K562 (cell line): ENCODE measurements at regions not wholly inside any gene's neighbourhood (a gene's known extent, or its start where the extent isn't known, plus 50 kb on each side); places are given as distances from the start of the nearest gene placed in this dataset.
"Not testable (repeated sequence)": the region's sequence is repeated elsewhere in the genome, so short reads cannot be mapped to it uniquely, and the experiment has no call there.

Experiments
- AFF4 ChIP-seq: sonication (generic); formaldehyde crosslinking; IDR thresholded peaks from 2 replicates; pipeline ENCODE4 v1.8.0; 2023; ENCODE audit warnings: mild to moderate bottlenecking, missing genetic modification reagents
- ATF2 ChIP-seq: sonication (generic); formaldehyde crosslinking; IDR thresholded peaks from 2 replicates; pipeline ENCODE4 v1.8.1; 2022; ENCODE audit warnings: missing genetic modification reagents
- DNMT1 ChIP-seq: fragments of 450-650 bp; IDR thresholded peaks from 2 replicates; pipeline ENCODE4 v1.6.1; 2016; ENCODE audit warnings: antibody characterized with exemption, mild to moderate bottlenecking
- HBP1 ChIP-seq: fragments of 450-650 bp; formaldehyde crosslinking; IDR thresholded peaks from 2 replicates; pipeline ENCODE4 v1.4.0; 2022; ENCODE audit warnings: missing genetic modification characterization
- MAFG ChIP-seq: fragments of 450-650 bp; conservative IDR thresholded peaks from 2 replicates; pipeline ENCODE4 v1.6.1; 2016; ENCODE audit warnings: missing genetic modification characterization, missing compliant biosample characterization
- MAX ChIP-seq: sonication (generic); formaldehyde crosslinking; IDR thresholded peaks from 2 replicates; pipeline ENCODE4 v1.9.0; 2022; ENCODE audit warnings: mild to moderate bottlenecking, missing genetic modification reagents
- NFRKB ChIP-seq: fragments of 450-650 bp; IDR thresholded peaks from 2 replicates; pipeline ENCODE4 v1.6.1; 2016; ENCODE audit warnings: low read depth
- POLR2A ChIP-seq: fragments of 450-650 bp; conservative IDR thresholded peaks from 2 replicates; pipeline ENCODE4 v1.6.1; 2016
- RCOR1 ChIP-seq, 2 experiments: IDR thresholded peaks; 2 replicates each; pipeline ENCODE4 v1.6.1; 2012; ENCODE audit warnings: low read depth in 2 of 2, low read length in 2 of 2, borderline replicate concordance in 1 of 2, improper control_type of control experiment in 1 of 2
- RNF219 ChIP-seq: fragments of 250-450 bp; sonication (Bioruptor Pico); IDR thresholded peaks from 2 replicates; pipeline ENCODE4 v1.5.0; 2022; ENCODE audit warnings: mild to moderate bottlenecking
- SMARCC2 ChIP-seq: fragments of 450-650 bp; IDR thresholded peaks from 2 replicates; pipeline ENCODE4 v1.6.1; 2017; ENCODE audit warnings: antibody characterized with exemption, moderate library complexity, mild to moderate bottlenecking, low read depth
- YBX1 ChIP-seq: fragments of 450-650 bp; IDR thresholded peaks from 2 replicates; pipeline ENCODE4 v1.7.1; 2016; ENCODE audit warnings: mild to moderate bottlenecking
- ZNF76 ChIP-seq: fragments of 250-450 bp; sonication (Bioruptor Pico); IDR thresholded peaks from 2 replicates; pipeline ENCODE4 v1.4.0; 2020; ENCODE audit warnings: mild to moderate bottlenecking, moderate library complexity, borderline replicate concordance

- not testable (repeated sequence) for TF ChIP-seq NFRKB; ZNF76 (CRISPR knock-in tag); RNF219 (CRISPR knock-in tag); POLR2A; YBX1; ATF2 (CRISPR knock-in tag); MAX (CRISPR knock-in tag); AFF4 (CRISPR knock-in tag); DNMT1; HBP1 (CRISPR knock-in tag); MAFG; SMARCC2; RCOR1 (IDR thresholded peaks at IDR 0.05; ENCODE audit: borderline replicate concordance in 1 of 2, low read depth in 2 of 2, low read length in 2 of 2)
Observed at GRCh38 chr14:49965068-49965651, 72.3 kb downstream of the ARF6 start.
